ENCODE measurements at regions not wholly inside any gene's neighbourhood (a gene's known extent, or its start where the extent isn't known, plus 50 kb on each side); places are given as distances from the start of the nearest gene placed in this dataset.

DNA sequence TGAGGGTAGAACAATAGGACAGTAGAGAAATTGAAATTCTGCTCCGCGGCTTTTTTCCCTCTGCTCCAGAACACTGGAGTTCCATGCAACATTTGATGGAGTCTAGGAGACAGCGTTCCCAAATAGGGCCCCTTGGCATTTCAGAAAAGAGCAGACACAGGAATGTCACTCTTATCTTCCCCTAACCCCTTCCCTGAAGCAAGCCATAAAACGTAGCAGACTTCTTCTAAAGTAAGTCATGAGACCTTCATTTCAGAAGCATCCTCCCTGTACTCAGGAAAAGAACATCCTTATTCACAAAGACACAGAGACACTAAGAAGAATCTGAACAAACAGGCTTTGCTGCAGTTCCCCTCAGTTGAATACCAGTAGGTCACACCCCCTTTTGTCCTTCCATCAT, 296.1 kb upstream of the SOX9 start:
- 55 to 61% (median 59%) methylated on average over 4 of the region's 4 CpGs for WGBS, 3 donors
- TF ChIP-seq POLR2A (IDR thresholded peaks at IDR 0.05): no peak
- H3K27me3 ChIP-seq: no peaks in the 10 kb centered on the region
- no peak overlapping the region for H3K27ac ChIP-seq
- H3K4me1 ChIP-seq (ENCODE audit: insufficient read depth): no peaks in the 10 kb centered on the region
- no peaks in the 10 kb centered on the region for H3K9me3 ChIP-seq
- intact Hi-C loops (cut with DNase I): loop anchor here in 1 of 4 donors (5.0 kb wide), 1 partner anchor 1868 kb away; no protein-coding TSS in a partner anchor
- DNase-seq: no peak
- no peak overlapping the region for H3K4me3 ChIP-seq
- H3K36me3 ChIP-seq: no peaks in the 10 kb centered on the region

GRCh38 chr17:71825687-71826086, 295.1 kb upstream of the SOX9 start:
- intact Hi-C loops (cut with DNase I): loop anchor here in 2 of 4 donors (2.0 to 5.0 kb wide), 2 partner anchors 47 to 1867 kb away; no protein-coding TSS in a partner anchor
- WGBS, 3 donors: 48 to 65% (median 51%) methylated on average over 4 of the region's 4 CpGs
- H3K4me3 ChIP-seq: no peak overlapping the region
- no peaks in the 10 kb centered on the region for H3K4me1 ChIP-seq (ENCODE audit: insufficient read depth)
- H3K27me3 ChIP-seq: no peaks in the 10 kb centered on the region
- no peaks in the 10 kb centered on the region for H3K36me3 ChIP-seq
- no peak overlapping the region for H3K27ac ChIP-seq
- no peaks in the 10 kb centered on the region for H3K9me3 ChIP-seq
- DNase-seq: no peak
- no peak for TF ChIP-seq EP300 (IDR thresholded peaks at IDR 0.05)
- TF ChIP-seq, protein P1, sequence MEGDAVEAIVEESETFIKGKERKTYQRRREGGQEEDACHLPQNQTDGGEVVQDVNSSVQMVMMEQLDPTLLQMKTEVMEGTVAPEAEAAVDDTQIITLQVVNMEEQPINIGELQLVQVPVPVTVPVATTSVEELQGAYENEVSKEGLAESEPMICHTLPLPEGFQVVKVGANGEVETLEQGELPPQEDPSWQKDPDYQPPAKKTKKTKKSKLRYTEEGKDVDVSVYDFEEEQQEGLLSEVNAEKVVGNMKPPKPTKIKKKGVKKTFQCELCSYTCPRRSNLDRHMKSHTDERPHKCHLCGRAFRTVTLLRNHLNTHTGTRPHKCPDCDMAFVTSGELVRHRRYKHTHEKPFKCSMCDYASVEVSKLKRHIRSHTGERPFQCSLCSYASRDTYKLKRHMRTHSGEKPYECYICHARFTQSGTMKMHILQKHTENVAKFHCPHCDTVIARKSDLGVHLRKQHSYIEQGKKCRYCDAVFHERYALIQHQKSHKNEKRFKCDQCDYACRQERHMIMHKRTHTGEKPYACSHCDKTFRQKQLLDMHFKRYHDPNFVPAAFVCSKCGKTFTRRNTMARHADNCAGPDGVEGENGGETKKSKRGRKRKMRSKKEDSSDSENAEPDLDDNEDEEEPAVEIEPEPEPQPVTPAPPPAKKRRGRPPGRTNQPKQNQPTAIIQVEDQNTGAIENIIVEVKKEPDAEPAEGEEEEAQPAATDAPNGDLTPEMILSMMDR (IDR thresholded peaks at IDR 0.05): no peak
- no peak for TF ChIP-seq POLR2A (IDR thresholded peaks at IDR 0.05)

DNA sequence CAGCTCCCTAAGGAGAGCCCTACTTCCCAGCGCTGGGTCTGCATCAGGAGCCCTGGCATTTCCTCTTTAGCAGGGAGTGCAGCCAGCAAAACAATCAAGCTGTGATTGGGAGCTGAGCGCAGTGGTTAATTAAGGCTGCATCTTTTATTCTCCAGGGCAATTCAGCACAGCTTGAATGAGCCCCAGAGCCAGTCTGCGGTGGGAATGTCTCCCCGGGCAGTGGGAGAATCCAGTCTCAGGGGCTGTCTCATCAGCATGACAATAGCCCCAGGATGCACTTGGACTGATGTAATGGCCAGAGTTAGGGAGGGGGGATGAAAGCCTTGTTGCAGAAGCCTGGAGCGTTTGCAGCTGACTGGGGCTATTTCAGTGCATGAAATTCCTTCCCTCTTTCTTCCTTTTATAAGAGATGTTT, 292.6 kb upstream of the SOX9 start:
- H3K36me3 ChIP-seq: no peaks in the 10 kb centered on the region
- H3K4me3 ChIP-seq: no peak overlapping the region
- 1 to 3% (median 2%) methylated on average over 5 of the region's 5 CpGs for WGBS, 3 donors
- H3K9me3 ChIP-seq: no peaks in the 10 kb centered on the region
- no peak overlapping the region for H3K27ac ChIP-seq
- TF ChIP-seq, protein P1 (IDR thresholded peaks at IDR 0.05): no peak
- TF ChIP-seq POLR2A (IDR thresholded peaks at IDR 0.05): no peak
- TF ChIP-seq EP300 (IDR thresholded peaks at IDR 0.05): no peak
- intact Hi-C loops (cut with DNase I): loop anchor here in 1 of 4 donors (5.0 kb wide), 1 partner anchor 1864 kb away; no protein-coding TSS in a partner anchor
- no peaks in the 10 kb centered on the region for H3K27me3 ChIP-seq
- no peak for DNase-seq
- no peaks in the 10 kb centered on the region for H3K4me1 ChIP-seq (ENCODE audit: insufficient read depth)

DNA sequence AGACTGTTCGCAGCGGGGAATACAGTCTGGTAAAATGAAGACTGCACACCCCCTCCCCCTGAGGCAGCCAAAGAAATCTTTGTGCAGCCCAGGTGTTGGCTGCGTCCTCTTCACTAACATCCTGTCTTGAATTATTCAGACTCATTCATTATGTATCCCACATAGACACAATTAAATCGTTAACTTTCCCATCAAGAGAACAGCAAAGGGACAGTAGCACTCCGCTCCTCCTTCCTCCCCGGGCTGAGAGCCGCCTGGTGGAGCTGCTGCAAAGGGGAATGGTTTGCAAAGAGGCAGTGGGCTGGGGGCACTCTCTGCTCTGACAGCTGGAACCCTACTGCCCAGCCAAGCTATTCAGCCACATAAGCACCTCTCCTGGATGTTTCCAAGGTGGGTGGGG, 290.0 kb upstream of the SOX9 start:
- 34 to 40% (median 34%) methylated on average over 7 of the region's 7 CpGs for WGBS, 3 donors
- intact Hi-C loops (cut with DNase I): no loop called here

DNA sequence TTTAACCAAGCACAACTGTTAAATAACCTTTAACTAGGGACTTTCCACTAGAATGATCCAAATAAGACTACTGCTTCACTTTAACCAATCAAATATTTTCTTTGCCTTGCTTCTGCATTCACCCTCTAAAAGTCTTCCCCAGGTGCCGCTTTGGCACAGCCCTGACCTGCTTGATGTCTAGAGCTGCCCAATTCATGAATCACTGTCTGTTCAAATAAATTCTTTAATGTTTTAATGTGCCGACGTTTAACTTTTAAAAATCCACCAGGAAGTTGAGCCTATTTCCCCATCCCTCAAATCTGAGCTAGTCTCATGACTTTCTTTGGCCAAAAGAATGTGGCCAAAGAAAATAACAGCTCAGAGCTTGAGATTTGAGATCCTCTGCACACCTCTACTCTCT, 277.8 kb upstream of the SOX9 start:
- H3K4me3 ChIP-seq: no peak overlapping the region
- DNase-seq: no peak
- H3K36me3 ChIP-seq: no peaks in the 10 kb centered on the region
- intact Hi-C loops (cut with DNase I): no loop called here
- no peak overlapping the region for H3K27ac ChIP-seq
- TF ChIP-seq, protein P1 (IDR thresholded peaks at IDR 0.05): no peak
- TF ChIP-seq POLR2A (IDR thresholded peaks at IDR 0.05) (no peak), EP300 (IDR thresholded peaks at IDR 0.05) (no peak)
- no peaks in the 10 kb centered on the region for H3K27me3 ChIP-seq
- H3K4me1 ChIP-seq (ENCODE audit: insufficient read depth): no peaks in the 10 kb centered on the region
- H3K9me3 ChIP-seq: no peaks in the 10 kb centered on the region
- 79 to 94% (median 87%) methylated on average over 3 of the region's 3 CpGs for WGBS, 3 donors

More for the DNA sequence above, 290.0 kb upstream of the SOX9 start:
- Histone ChIP-seq H3K4me3 (no peak overlapping the region), H3K9me3 (no peaks in the 10 kb centered on the region), H3K36me3 (no peaks in the 10 kb centered on the region), H3K4me1 (ENCODE audit: insufficient read depth) (no peaks in the 10 kb centered on the region), H3K27ac (no peak overlapping the region), H3K27me3 (no peaks in the 10 kb centered on the region)
- DNase-seq: no peak
- TF ChIP-seq, protein P1 (IDR thresholded peaks at IDR 0.05): no peak
- TF ChIP-seq POLR2A (IDR thresholded peaks at IDR 0.05) (no peak), EP300 (IDR thresholded peaks at IDR 0.05) (no peak)

Data from ovary (tissue), 7 donors.